HepG2 (cell line): ENCODE measurements at regions not wholly inside any gene's neighbourhood (a gene's known extent, or its start where the extent isn't known, plus 50 kb on each side); places are given as distances from the start of the nearest gene placed in this dataset.

Experiments
- ATAC-seq: fragments of 200-7000 bp; cut with Tn5 transposase; 3 replicates; pipeline ENCODE4 v1.9.1; 2020; ENCODE audit warnings: mild to moderate bottlenecking, moderate library complexity
- BruUV-seq: library from RNA; stranded (reverse); fragments of 400-500 nt; replicated peaks from 2 replicates; lab custom pipeline; 2021; lab: Mats Ljungman, UMichigan
- CTCF ChIA-PET: fragments of 300-600 bp; formaldehyde crosslinking; extraction: SDS; loops from one replicate; lab custom pipeline; 2021; ENCODE audit warnings: low total read pairs, inconsistent platforms, low intra/inter-chr PET ratio; lab: Yijun Ruan, JAX
- POLR2A ChIA-PET: fragments of 350-600 bp; sonication (Branson Sonifier 250); formaldehyde crosslinking; loops from one replicate; lab custom pipeline; 2020; ENCODE audit warnings: antibody characterized with exemption, inconsistent platforms; lab: Yijun Ruan, JAX
- DNase-seq: peaks from one replicate; pipeline ENCODE4 v3.0.0-alpha.2; 2015; ENCODE audit warnings: low spot score
- FAIRE-seq: peaks from 3 replicates; lab custom pipeline; 2011; peaks lifted over from hg19 to GRCh38; lab: Jason Lieb, UNC
- H2AFZ ChIP-seq: one replicate; pipeline ENCODE4 v1.6.1; 2011; ENCODE audit warnings: low read length, inconsistent platforms
- H3K27ac ChIP-seq: fragments of 300-600 bp; 3 replicates; pipeline ENCODE4 v1.8.0; 2011; ENCODE audit warnings: mixed run types, mild to moderate bottlenecking, mixed read lengths, low read length, inconsistent platforms; ENCODE audit not compliant: insufficient read depth; ENCODE audit errors: extremely low read length
- H3K27me3 ChIP-seq, 2 experiments: fragments of 200-600 bp in 1 of 2; 2 replicates in 1 of 2; 3 replicates in 1 of 2; pipeline versions ENCODE4 v1.6.0 to v1.8.0; 2011; ENCODE audit warnings: low read length in 2 of 2, mild to moderate bottlenecking in 2 of 2, moderate library complexity in 2 of 2, inconsistent platforms in 1 of 2; ENCODE audit not compliant: insufficient read depth in 2 of 2, control insufficient read depth in 1 of 2
- H3K36me3 ChIP-seq, 2 experiments: fragments of 200-600 bp in 1 of 2; replicated peaks in 1 of 2; 2 replicates in 1 of 2; 3 replicates in 1 of 2; pipeline versions ENCODE4 v1.5.1 to v1.8.0; 2011; ENCODE audit warnings: low read length in 2 of 2, inconsistent platforms in 1 of 2; ENCODE audit not compliant: insufficient read depth in 2 of 2, control insufficient read depth in 1 of 2
- H3K4me1 ChIP-seq: 2 replicates; pipeline ENCODE4 v1.5.1; 2012; ENCODE audit warnings: low read length, inconsistent platforms; ENCODE audit not compliant: insufficient read depth
- H3K4me2 ChIP-seq: 2 replicates; pipeline ENCODE4 v1.6.0; 2011; ENCODE audit warnings: low read depth, low read length, inconsistent platforms
- H3K4me3 ChIP-seq, 3 experiments: fragments of 200-600 bp in 1 of 3; sonication (generic), shearing (Covaris generic) in 1 of 3; replicated peaks in 1 of 3; 2 replicates each; pipeline ENCODE4 v1.5.1; 2011 to 2016; ENCODE audit warnings: low read length in 3 of 3, inconsistent platforms in 2 of 3, low read depth in 2 of 3, mild to moderate bottlenecking in 2 of 3, control low read depth in 1 of 3, mixed read lengths in 1 of 3; ENCODE audit not compliant: insufficient read depth in 1 of 3
- H3K79me2 ChIP-seq: one replicate; pipeline ENCODE4 v1.6.1; 2011; ENCODE audit warnings: low read length, inconsistent platforms; ENCODE audit not compliant: insufficient read depth
- H3K9ac ChIP-seq: 2 replicates; pipeline ENCODE4 v1.6.0; 2011; ENCODE audit warnings: mild to moderate bottlenecking, low read depth, low read length, inconsistent platforms; ENCODE audit not compliant: insufficient read depth
- H3K9me3 ChIP-seq: 2 replicates; pipeline ENCODE4 v1.5.1; 2012; ENCODE audit warnings: mild to moderate bottlenecking, low read length
- H4K20me1 ChIP-seq: 2 replicates; pipeline ENCODE4 v1.6.0; 2011; ENCODE audit warnings: inconsistent platforms, mild to moderate bottlenecking, low read length, moderate library complexity; ENCODE audit not compliant: insufficient read depth
- CREB1 ChIP-seq, 2 experiments: fragments of 450-650 bp in 1 of 2; IDR thresholded peaks; 2 replicates each; pipeline ENCODE4 v1.6.1; 2016 to 2017; ENCODE audit warnings: control low read depth in 1 of 2, mild to moderate bottlenecking in 1 of 2, missing compliant biosample characterization in 1 of 2, missing genetic modification characterization in 1 of 2
- EP300 ChIP-seq, 3 experiments: sonication (generic) in 1 of 3; formaldehyde crosslinking in 1 of 3; IDR thresholded peaks; 2 replicates each; pipeline versions ENCODE4 v1.5.1 to v1.6.1; 2011 to 2020; ENCODE audit warnings: low read depth in 2 of 3, low read length in 2 of 3, borderline replicate concordance in 1 of 3, improper control_type of control experiment in 1 of 3, mild to moderate bottlenecking in 1 of 3, missing genetic modification reagents in 1 of 3, moderate library complexity in 1 of 3
- KDM3A ChIP-seq: IDR thresholded peaks from 2 replicates; pipeline ENCODE4 v1.6.1; 2018; ENCODE audit warnings: low read depth, missing compliant biosample characterization
- MXD4 ChIP-seq: IDR thresholded peaks from 2 replicates; pipeline ENCODE4 v1.6.1; 2016; ENCODE audit warnings: mild to moderate bottlenecking, missing biosample characterization, missing genetic modification reagents
- NR2F6 ChIP-seq, 2 experiments: IDR thresholded peaks; 2 replicates each; pipeline ENCODE4 v1.6.1; 2016; ENCODE audit warnings: antibody characterized with exemption in 1 of 2, mild to moderate bottlenecking in 1 of 2
- ZMYM3 ChIP-seq: sonication (generic); formaldehyde crosslinking; IDR thresholded peaks from 2 replicates; pipeline ENCODE4 v1.5.1; 2020; ENCODE audit warnings: mild to moderate bottlenecking, missing genetic modification reagents
- WGBS: methylation state at CpG from one replicate; pipeline ENCODE4 v1.1.6; 2017; ENCODE audit warnings: low lambda C conversion rate; 5-methylcytosine and 5-hydroxymethylcytosine counted together
- in situ Hi-C: cut with HindIII; loops from 2 replicates; pipeline ENCODE4 v1.10.0; 2017; ENCODE audit warnings: low pct_unique_long_range_greater_than_20kb; ENCODE audit not compliant: extremely low pct_ligation_motif_present
- intact Hi-C: fragments of 100-400 bp; cut with micrococcal nuclease; formaldehyde crosslinking; loops from one replicate; pipeline ENCODE4 v1.10.0; 2022; ENCODE audit not compliant: unreplicated experiment
- TF ChIP-seq, protein P1 (sequence below): IDR thresholded peaks from 2 replicates; pipeline ENCODE4 v1.6.1; 2016

DNA sequence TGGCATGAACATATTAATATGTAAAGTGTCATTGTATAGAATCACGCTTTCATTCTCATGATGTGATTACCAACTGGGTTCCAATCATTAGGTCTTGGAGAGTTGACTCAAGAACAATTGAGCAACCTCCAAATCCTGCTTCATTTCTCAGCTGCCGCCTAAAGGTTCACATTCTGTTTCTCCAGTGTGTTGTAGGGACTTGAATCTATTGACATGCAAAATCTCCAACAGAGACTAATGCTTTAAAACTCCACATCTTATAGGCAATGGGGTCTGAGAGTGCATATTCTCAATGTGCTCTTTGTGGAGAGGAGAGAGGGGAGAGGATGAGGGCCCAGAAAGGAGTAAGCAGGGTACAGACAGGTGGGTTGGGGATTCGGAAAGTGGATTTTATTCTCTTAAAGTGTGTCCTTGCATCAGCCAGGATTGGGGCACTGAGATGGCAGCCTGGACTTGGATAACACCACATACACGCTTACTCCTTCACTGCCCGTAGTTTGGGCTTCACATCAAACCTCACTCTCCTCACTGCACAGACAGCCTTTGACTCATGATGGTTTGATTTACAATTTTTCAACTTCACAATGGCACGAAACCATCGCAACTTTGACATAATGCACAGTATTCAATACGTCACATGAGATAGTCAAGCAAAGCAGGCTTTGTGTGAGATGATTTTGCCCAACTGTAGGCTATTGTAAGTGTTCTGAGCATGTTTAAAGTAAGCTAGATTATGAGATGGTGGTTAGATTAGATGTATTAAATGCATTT is 241.3 kb upstream of the IRS2 start:
- Histone ChIP-seq H3K9me3 (no peaks in the 10 kb centered on the region), H3K79me2 (no peaks in the 10 kb centered on the region), H3K4me3 (no peak overlapping the region), H3K27ac (no peak overlapping the region), H2AFZ (no peak overlapping the region), H3K36me3 (no peaks in the 10 kb centered on the region), H3K4me2 (no peak overlapping the region), H3K4me1 (no peaks in the 10 kb centered on the region), H4K20me1 (no peaks in the 10 kb centered on the region), H3K9ac (no peak overlapping the region), H3K27me3 (no peaks in the 10 kb centered on the region; a peak in 1 of 5 replicates)
- TF ChIP-seq, protein P1, sequence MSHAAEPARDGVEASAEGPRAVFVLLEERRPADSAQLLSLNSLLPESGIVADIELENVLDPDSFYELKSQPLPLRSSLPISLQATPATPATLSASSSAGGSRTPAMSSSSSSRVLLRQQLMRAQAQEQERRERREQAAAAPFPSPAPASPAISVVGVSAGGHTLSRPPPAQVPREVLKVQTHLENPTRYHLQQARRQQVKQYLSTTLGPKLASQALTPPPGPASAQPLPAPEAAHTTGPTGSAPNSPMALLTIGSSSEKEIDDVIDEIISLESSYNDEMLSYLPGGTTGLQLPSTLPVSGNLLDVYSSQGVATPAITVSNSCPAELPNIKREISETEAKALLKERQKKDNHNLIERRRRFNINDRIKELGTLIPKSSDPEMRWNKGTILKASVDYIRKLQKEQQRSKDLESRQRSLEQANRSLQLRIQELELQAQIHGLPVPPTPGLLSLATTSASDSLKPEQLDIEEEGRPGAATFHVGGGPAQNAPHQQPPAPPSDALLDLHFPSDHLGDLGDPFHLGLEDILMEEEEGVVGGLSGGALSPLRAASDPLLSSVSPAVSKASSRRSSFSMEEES (CRISPR knock-in tag), result no peak
- TF ChIP-seq MXD4 (CRISPR knock-in tag) (no peak), NR2F6 (IDR thresholded peaks at IDR 0.05) (no peak), NR2F6 (CRISPR knock-in tag; IDR thresholded peaks at IDR 0.05) (no peak), CREB1 (IDR thresholded peaks at IDR 0.05) (peak; percentile 20; the same call in 1 of the 2 replicates), CREB1 (CRISPR knock-in tag; IDR thresholded peaks at IDR 0.05) (no peak), KDM3A (CRISPR knock-in tag) (no peak), EP300 (IDR thresholded peaks at IDR 0.05; ENCODE audit: low read depth in 2 of 2, low read length in 2 of 2) (no peak), EP300 (CRISPR knock-in tag; IDR thresholded peaks at IDR 0.05; ENCODE audit: borderline replicate concordance) (no peak), ZMYM3 (CRISPR knock-in tag) (no peak)
- 3% methylated on average over 8 of the region's 8 CpGs for WGBS
- in situ Hi-C loops (no loop called here), intact Hi-C loops (no loop called here)
- no peak for DNase-seq
- BruUV-seq, result no TSS peak
- POLR2A ChIA-PET, result no interaction called here
- CTCF ChIA-PET, result no interaction called here
- no peak for FAIRE-seq
- no peak for ATAC-seq
